H9 (cell line): ENCODE measurements at regions not wholly inside any gene's neighbourhood (a gene's known extent, or its start where the extent isn't known, plus 50 kb on each side); places are given as distances from the start of the nearest gene placed in this dataset.

ENCODE experiments used
- DNase-seq: peaks from one replicate; pipeline ENCODE4 v3.0.0-alpha.2; 2017
- H2AFZ ChIP-seq: one replicate; pipeline ENCODE4 v1.6.1; 2013; ENCODE audit warnings: mild to moderate bottlenecking, low read length, control low read depth, moderate library complexity
- H2AK5ac ChIP-seq: 2 replicates; pipeline ENCODE4 v1.6.1; 2013; ENCODE audit warnings: low read length, control low read depth, mixed read lengths; ENCODE audit not compliant: insufficient read length
- H2BK120ac ChIP-seq: one replicate; pipeline ENCODE4 v1.6.1; 2013; ENCODE audit warnings: low read depth, mild to moderate bottlenecking, low read length, control low read depth, inconsistent platforms; ENCODE audit not compliant: poor library complexity, severe bottlenecking
- H2BK12ac ChIP-seq: 2 replicates; pipeline ENCODE4 v1.6.1; 2013; ENCODE audit warnings: low read length, control low read depth, mixed read lengths, low read depth; ENCODE audit not compliant: insufficient read length
- H2BK15ac ChIP-seq: 2 replicates; pipeline ENCODE4 v1.6.1; 2013; ENCODE audit warnings: low read depth, low read length, control low read depth
- H2BK20ac ChIP-seq: one replicate; pipeline ENCODE4 v1.6.1; 2013; ENCODE audit warnings: low read depth, mild to moderate bottlenecking, low read length, control low read depth, inconsistent platforms; ENCODE audit not compliant: poor library complexity, severe bottlenecking
- H2BK5ac ChIP-seq: 2 replicates; pipeline ENCODE4 v1.6.1; 2013; ENCODE audit warnings: low read length, control low read depth, mixed read lengths; ENCODE audit not compliant: insufficient read length
- H3K14ac ChIP-seq: 2 replicates; pipeline ENCODE4 v1.6.1; 2013; ENCODE audit warnings: low read length, control low read depth; ENCODE audit not compliant: insufficient read depth
- H3K18ac ChIP-seq: 2 replicates; pipeline ENCODE4 v1.6.1; 2013; ENCODE audit warnings: low read depth, mild to moderate bottlenecking, mixed read lengths, low read length, control low read depth; ENCODE audit not compliant: insufficient read length
- H3K23ac ChIP-seq: 2 replicates; pipeline ENCODE4 v1.6.1; 2013; ENCODE audit warnings: low read length, control low read depth, mixed read lengths, low read depth; ENCODE audit not compliant: insufficient read length
- H3K23me2 ChIP-seq: 2 replicates; pipeline ENCODE4 v1.6.1; 2013; ENCODE audit warnings: low read depth, mild to moderate bottlenecking, mixed read lengths, low read length, control low read depth; ENCODE audit not compliant: insufficient read length, poor library complexity, severe bottlenecking
- H3K27ac ChIP-seq: 2 replicates; pipeline ENCODE4 v1.5.1; 2013; ENCODE audit warnings: low read length, control low read depth, mixed read lengths, low read depth; ENCODE audit not compliant: insufficient read length
- H3K27me3 ChIP-seq: 2 replicates; pipeline ENCODE4 v1.6.1; 2013; ENCODE audit warnings: low read length, control low read depth, inconsistent platforms; ENCODE audit not compliant: insufficient read depth
- H3K4ac ChIP-seq: 2 replicates; pipeline ENCODE4 v1.6.1; 2013; ENCODE audit warnings: low read depth, mild to moderate bottlenecking, control low read depth, inconsistent platforms, low read length, moderate library complexity
- H3K4me1 ChIP-seq: 2 replicates; pipeline ENCODE4 v1.6.1; 2013; ENCODE audit warnings: low read length, control low read depth, inconsistent platforms; ENCODE audit not compliant: insufficient read depth
- H3K4me2 ChIP-seq: 2 replicates; pipeline ENCODE4 v1.6.1; 2013; ENCODE audit warnings: low read length, control low read depth, mixed read lengths; ENCODE audit not compliant: insufficient read length, insufficient read depth
- H3K56ac ChIP-seq: 2 replicates; pipeline ENCODE4 v1.6.1; 2013; ENCODE audit warnings: low read depth, mild to moderate bottlenecking, mixed read lengths, low read length, control low read depth; ENCODE audit not compliant: insufficient read length
- H3K79me1 ChIP-seq: 2 replicates; pipeline ENCODE4 v1.6.1; 2013; ENCODE audit warnings: low read depth, mild to moderate bottlenecking, moderate library complexity, low read length, control low read depth, inconsistent platforms; ENCODE audit not compliant: insufficient read depth, poor library complexity, severe bottlenecking
- H3K79me2 ChIP-seq: 2 replicates; pipeline ENCODE4 v1.6.1; 2013; ENCODE audit warnings: low read length, control low read depth, inconsistent platforms; ENCODE audit not compliant: insufficient read depth
- H3K9ac ChIP-seq: 2 replicates; pipeline ENCODE4 v1.6.1; 2013; ENCODE audit warnings: low read length, control low read depth, mixed read lengths; ENCODE audit not compliant: insufficient read length; ENCODE audit errors: extremely low read depth
- H3K9me3 ChIP-seq: one replicate; pipeline ENCODE4 v1.6.1; 2013; ENCODE audit warnings: low read depth, low read length, inconsistent platforms; ENCODE audit not compliant: control insufficient read depth
- H3T11ph ChIP-seq: one replicate; pipeline ENCODE4 v1.6.1; 2013; ENCODE audit warnings: mild to moderate bottlenecking, low read length, control low read depth, inconsistent platforms
- H4K20me1 ChIP-seq: one replicate; pipeline ENCODE4 v1.6.1; 2013; ENCODE audit not compliant: control insufficient read depth, insufficient read length, insufficient read depth
- H4K5ac ChIP-seq: 2 replicates; pipeline ENCODE4 v1.6.1; 2013; ENCODE audit warnings: low read depth, mild to moderate bottlenecking, mixed read lengths, low read length, control low read depth; ENCODE audit not compliant: insufficient read length
- H4K8ac ChIP-seq: replicated peaks from 2 replicates; pipeline ENCODE4 v1.6.1; 2013; ENCODE audit warnings: low read length, control low read depth, mixed read lengths, low read depth; ENCODE audit not compliant: insufficient read length
- H4K91ac ChIP-seq: 2 replicates; pipeline ENCODE4 v1.6.1; 2013; ENCODE audit warnings: low read depth, mild to moderate bottlenecking, moderate library complexity, mixed read lengths, low read length, control low read depth; ENCODE audit not compliant: insufficient read length
- H3K27ac Mint-ChIP-seq, 3 experiments: 2 replicates in 2 of 3; 3 replicates in 1 of 3; pipeline ENCODE4 v1.8.0; 2020 to 2021; ENCODE audit warnings: mixed read lengths in 3 of 3, mild to moderate bottlenecking in 1 of 3, moderate library complexity in 1 of 3
- H3K27me3 Mint-ChIP-seq: 2 replicates; pipeline ENCODE4 v1.8.0; 2021; ENCODE audit warnings: low read depth, mild to moderate bottlenecking, moderate library complexity, mixed read lengths
- H3K36me3 Mint-ChIP-seq, 3 experiments: 2 replicates in 2 of 3; 3 replicates in 1 of 3; pipeline ENCODE4 v1.8.0; 2020 to 2021; ENCODE audit warnings: low read depth in 3 of 3, mixed read lengths in 3 of 3; ENCODE audit not compliant: insufficient read depth in 1 of 3
- H3K4me1 Mint-ChIP-seq, 2 experiments: 2 replicates each; pipeline ENCODE4 v1.8.0; 2020; ENCODE audit warnings: mixed read lengths in 2 of 2
- H3K4me3 Mint-ChIP-seq, 2 experiments: 2 replicates in 1 of 2; 3 replicates in 1 of 2; pipeline ENCODE4 v1.8.0; 2020 to 2021; ENCODE audit warnings: mild to moderate bottlenecking in 2 of 2, mixed read lengths in 2 of 2, moderate library complexity in 1 of 2
- H3K9me3 Mint-ChIP-seq, 2 experiments: 2 replicates in 1 of 2; 3 replicates in 1 of 2; pipeline ENCODE4 v1.8.0; 2020; ENCODE audit warnings: mild to moderate bottlenecking in 2 of 2, mixed read lengths in 2 of 2, moderate library complexity in 1 of 2
- CTCF ChIP-seq: fragments of 200-600 bp; sonication (generic); conservative IDR thresholded peaks from 3 replicates; pipeline ENCODE4 v1.8.0; 2021; ENCODE audit warnings: antibody characterized with exemption, mild to moderate bottlenecking
- WGBS: extraction: QIAGEN DNeasy Blood & Tissue Kit; methylation state at CpG from one replicate; pipeline ENCODE4 v1.1.7; 2013; ENCODE audit warnings: missing lambda C conversion rate, low lambda C conversion rate, mixed read lengths; ENCODE audit not compliant: insufficient read length; ENCODE audit errors: extremely low coverage; 5-methylcytosine and 5-hydroxymethylcytosine counted together

GRCh38 chr14:65864549-65864948 is 452.0 kb downstream of the FUT8 start:
- peaks cover 0 to 2% of the 10 kb centered on the region in 2 experiments; a peak in 1 of 4 replicates for H3K4me1 Mint-ChIP-seq
- no peak overlapping the region for H3K27ac Mint-ChIP-seq
- Histone ChIP-seq H4K20me1 (no peaks in the 10 kb centered on the region), H2BK12ac (no peak overlapping the region), H2BK20ac (no peak overlapping the region), H2AK5ac (no peak overlapping the region), H3K4me1 (no peaks in the 10 kb centered on the region), H3K14ac (no peak overlapping the region), H3K23ac (no peak overlapping the region), H3T11ph (no peak overlapping the region), H2AFZ (no peak overlapping the region), H4K5ac (no peak overlapping the region), H3K79me2 (no peaks in the 10 kb centered on the region), H2BK15ac (no peak overlapping the region), H3K27ac (no peak overlapping the region), H3K27me3 (no peaks in the 10 kb centered on the region), H4K8ac (no peak overlapping the region), H2BK5ac (no peak overlapping the region), H2BK120ac (no peak overlapping the region), H3K56ac (no peak overlapping the region), H3K9ac (no peak overlapping the region), H3K79me1 (no peaks in the 10 kb centered on the region), H3K4me2 (no peak overlapping the region), H4K91ac (no peak overlapping the region), H3K23me2 (no peaks in the 10 kb centered on the region), H3K18ac (no peak overlapping the region), H3K9me3 (no peaks in the 10 kb centered on the region), H3K4ac (no peak overlapping the region)
- H3K27me3 Mint-ChIP-seq, result no peaks in the 10 kb centered on the region; the same call in 1 of the 2 replicates
- TF ChIP-seq CTCF, result no peak
- no CpG with 5 or more reads among the region's 4 CpGs for WGBS
- peaks cover 0 to 17% (median 6%) of the 10 kb centered on the region in 3 experiments; a peak in 4 of 7 replicates for H3K36me3 Mint-ChIP-seq
- H3K9me3 Mint-ChIP-seq, result peaks cover 7 to 8% of the 10 kb centered on the region in 2 experiments
- DNase-seq, result no peak
- no peak overlapping the region for H3K4me3 Mint-ChIP-seq
